Brain microvascular endothelial cell (primary cell): ENCODE measurements at regions not wholly inside any gene's neighbourhood (a gene's known extent, or its start where the extent isn't known, plus 50 kb on each side); places are given as distances from the start of the nearest gene placed in this dataset.

Experiments
- DNase-seq: peaks from one replicate; pipeline ENCODE4 v3.0.0-alpha.2; 2020
- H3K27ac ChIP-seq: fragments of 250-450 bp; sonication (Bioruptor Pico); 2 replicates; pipeline ENCODE4 v1.5.1; 2020; ENCODE audit warnings: mild to moderate bottlenecking, moderate library complexity
- H3K27me3 ChIP-seq: fragments of 250-450 bp; sonication (Bioruptor Pico); replicated peaks from 2 replicates; pipeline ENCODE4 v1.5.1; 2020; ENCODE audit warnings: mild to moderate bottlenecking
- H3K36me3 ChIP-seq: fragments of 250-450 bp; sonication (Bioruptor Pico); replicated peaks from 2 replicates; pipeline ENCODE4 v1.5.1; 2020; ENCODE audit warnings: mild to moderate bottlenecking
- H3K4me3 ChIP-seq: 2 replicates; pipeline ENCODE4 v1.5.1; 2011; ENCODE audit warnings: low read depth, mild to moderate bottlenecking, control low read depth, low read length, moderate library complexity
- in situ Hi-C: cut with HindIII; loops from 2 replicates; pipeline ENCODE4 v1.10.0; 2017; ENCODE audit warnings: low sequenced_read_pairs, low pct_ligation_motif_present
- TF ChIP-seq, protein P1 (sequence below): IDR thresholded peaks from 2 replicates; pipeline ENCODE4 v1.5.1; 2011; ENCODE audit warnings: low read depth, mild to moderate bottlenecking, moderate library complexity, low read length, control low read depth, inconsistent platforms; ENCODE audit errors: missing control alignments

DNA sequence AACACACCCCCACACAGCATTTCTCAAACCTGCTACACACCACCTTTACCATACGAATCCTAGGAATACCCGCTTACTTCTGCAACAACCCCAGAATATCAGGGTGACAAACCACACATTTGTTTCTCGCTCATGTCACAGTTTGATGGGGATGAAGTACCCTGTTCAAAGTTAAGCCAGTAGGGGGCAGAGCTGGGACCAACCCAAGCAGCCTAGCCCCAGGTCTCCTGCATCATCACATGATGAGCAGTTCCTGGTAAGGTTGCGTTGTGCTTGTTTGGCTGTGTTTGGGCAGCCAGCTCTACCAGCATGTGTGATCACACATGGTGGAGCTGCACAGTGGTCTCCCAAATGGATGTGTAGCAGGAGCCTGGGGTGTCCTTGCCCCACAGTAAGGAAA is 103.6 kb upstream of the C16orf82 start:
- DNase-seq: no peak
- TF ChIP-seq, protein P1, sequence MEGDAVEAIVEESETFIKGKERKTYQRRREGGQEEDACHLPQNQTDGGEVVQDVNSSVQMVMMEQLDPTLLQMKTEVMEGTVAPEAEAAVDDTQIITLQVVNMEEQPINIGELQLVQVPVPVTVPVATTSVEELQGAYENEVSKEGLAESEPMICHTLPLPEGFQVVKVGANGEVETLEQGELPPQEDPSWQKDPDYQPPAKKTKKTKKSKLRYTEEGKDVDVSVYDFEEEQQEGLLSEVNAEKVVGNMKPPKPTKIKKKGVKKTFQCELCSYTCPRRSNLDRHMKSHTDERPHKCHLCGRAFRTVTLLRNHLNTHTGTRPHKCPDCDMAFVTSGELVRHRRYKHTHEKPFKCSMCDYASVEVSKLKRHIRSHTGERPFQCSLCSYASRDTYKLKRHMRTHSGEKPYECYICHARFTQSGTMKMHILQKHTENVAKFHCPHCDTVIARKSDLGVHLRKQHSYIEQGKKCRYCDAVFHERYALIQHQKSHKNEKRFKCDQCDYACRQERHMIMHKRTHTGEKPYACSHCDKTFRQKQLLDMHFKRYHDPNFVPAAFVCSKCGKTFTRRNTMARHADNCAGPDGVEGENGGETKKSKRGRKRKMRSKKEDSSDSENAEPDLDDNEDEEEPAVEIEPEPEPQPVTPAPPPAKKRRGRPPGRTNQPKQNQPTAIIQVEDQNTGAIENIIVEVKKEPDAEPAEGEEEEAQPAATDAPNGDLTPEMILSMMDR: peak; percentile 38
- Histone ChIP-seq H3K27ac (no peak overlapping the region), H3K4me3 (no peak overlapping the region), H3K36me3 (no peaks in the 10 kb centered on the region), H3K27me3 (no peaks in the 10 kb centered on the region)
- in situ Hi-C loops: no loop called here

DNA sequence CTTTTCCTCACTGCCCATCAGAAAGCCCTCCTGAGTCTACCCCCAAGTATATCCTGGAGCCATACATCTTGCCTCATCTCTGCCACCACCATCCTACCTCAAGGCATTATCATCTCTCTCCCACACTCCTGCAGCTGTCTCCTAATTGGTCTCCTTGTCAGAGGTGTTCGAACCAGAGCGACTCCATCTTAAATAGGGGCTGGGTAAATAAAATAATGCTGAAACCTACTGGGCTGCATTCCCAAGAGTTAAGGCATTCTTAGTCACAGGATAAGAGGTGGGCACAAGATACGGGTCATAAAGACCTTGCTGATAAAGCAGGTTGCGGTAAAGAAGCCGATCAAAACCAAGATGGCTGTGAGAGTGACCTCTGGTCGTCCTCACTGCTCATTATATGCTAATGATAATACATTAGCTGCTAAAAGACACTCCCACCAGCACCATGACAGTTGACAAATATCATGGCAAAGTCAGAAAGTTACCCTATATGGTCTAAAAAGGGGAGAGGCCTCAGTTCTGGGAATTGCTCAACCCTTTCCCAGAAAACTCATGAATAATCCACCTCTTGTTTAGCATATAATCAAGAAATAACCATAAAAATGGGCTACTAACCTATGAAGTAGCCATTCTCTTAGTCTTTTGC is 97.0 kb upstream of the C16orf82 start:
- DNase-seq: no peak
- no peak overlapping the region for H3K27ac ChIP-seq
- in situ Hi-C loops: no loop called here
- H3K36me3 ChIP-seq: no peaks in the 10 kb centered on the region
- TF ChIP-seq, protein P1: no peak
- no peak overlapping the region for H3K4me3 ChIP-seq
- H3K27me3 ChIP-seq: no peaks in the 10 kb centered on the region

DNA sequence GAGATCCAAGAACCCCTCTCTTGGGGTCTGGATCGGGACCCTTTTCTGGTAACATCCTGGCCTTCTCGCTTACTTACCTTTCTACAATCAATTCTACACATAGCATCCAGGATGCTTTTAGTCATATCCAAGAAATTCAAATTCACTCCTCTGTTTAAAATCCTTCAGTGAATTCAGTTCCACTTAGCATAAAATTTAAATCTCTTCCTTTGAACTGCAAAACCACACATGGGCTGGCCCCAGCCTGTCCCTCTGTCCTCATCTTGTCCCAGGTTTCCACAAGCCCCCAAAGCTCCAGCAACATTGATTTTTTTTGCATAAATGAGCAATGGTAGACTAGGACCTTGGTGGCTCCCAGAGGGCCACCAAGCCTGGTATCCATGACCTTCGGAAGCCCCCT is 96.4 kb upstream of the C16orf82 start:
- TF ChIP-seq, protein P1: no peak
- no peak overlapping the region for H3K27ac ChIP-seq
- H3K36me3 ChIP-seq: no peaks in the 10 kb centered on the region
- in situ Hi-C loops: no loop called here
- no peaks in the 10 kb centered on the region for H3K27me3 ChIP-seq
- no peak overlapping the region for H3K4me3 ChIP-seq
- no peak for DNase-seq

DNA sequence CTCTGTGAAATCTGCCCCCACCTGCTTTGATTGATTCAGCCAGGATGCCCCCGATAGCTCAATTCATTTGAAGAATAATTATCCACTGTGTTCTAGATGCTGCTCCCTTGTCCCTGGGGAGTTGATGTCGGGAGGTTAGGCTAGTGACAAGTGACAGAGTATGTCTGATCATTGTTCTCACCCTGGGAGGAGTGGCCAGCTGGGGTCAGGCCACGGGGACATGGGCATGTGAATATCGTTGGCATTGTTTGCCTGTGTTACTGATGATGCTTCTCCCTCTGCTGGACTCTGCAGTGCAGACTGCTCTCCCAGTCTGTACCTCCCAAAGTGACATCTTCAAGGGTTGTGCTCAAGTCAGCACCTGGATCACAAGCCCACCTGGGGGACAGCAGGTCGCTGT is 89.9 kb upstream of the C16orf82 start:
- H3K36me3 ChIP-seq: no peaks in the 10 kb centered on the region
- DNase-seq: no peak
- TF ChIP-seq, protein P1: no peak
- H3K27ac ChIP-seq: no peak overlapping the region
- in situ Hi-C loops: no loop called here
- no peaks in the 10 kb centered on the region for H3K27me3 ChIP-seq
- no peak overlapping the region for H3K4me3 ChIP-seq

DNA sequence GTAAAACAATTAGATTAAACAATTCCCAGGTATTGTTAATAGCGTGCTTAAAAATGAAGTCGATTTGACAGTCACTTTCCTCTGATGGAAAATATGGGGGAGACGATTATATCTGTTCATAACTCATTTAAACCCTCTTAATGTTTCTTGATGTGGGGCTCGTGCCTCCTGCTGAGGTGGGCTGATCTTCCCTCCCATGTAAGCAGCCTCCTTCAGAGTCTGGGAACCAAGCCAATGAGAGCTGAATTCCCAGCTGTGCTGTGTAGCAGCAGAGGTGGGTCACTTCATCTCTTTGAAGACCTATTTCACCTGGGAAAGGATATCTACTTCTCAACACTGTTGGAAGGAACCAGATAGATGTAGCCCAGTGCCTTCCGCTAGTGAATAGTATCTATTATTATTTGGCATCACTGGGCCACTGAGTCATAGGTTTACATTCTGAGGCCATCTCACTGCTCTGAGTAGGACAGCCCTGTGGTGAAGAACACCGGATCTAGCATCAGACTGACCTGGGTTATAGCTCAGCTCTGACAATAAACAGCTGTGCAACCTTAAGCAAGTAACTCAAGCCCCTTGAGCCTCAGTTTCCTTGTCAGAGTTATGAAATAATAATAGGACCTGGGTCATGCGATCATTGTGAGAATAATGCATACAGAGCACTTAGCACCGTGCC is 85.3 kb upstream of the C16orf82 start:
- Histone ChIP-seq H3K4me3 (no peak overlapping the region), H3K27ac (no peak overlapping the region), H3K27me3 (no peaks in the 10 kb centered on the region), H3K36me3 (no peaks in the 10 kb centered on the region)
- DNase-seq: peak; percentile 71
- in situ Hi-C loops: no loop called here
- TF ChIP-seq, protein P1: no peak
